Thyroid gland (tissue), 4 donors: ENCODE measurements at regions not wholly inside any gene's neighbourhood (a gene's known extent, or its start where the extent isn't known, plus 50 kb on each side); places are given as distances from the start of the nearest gene placed in this dataset.

Experiments
- DNase-seq, 2 donors: peaks; one replicate each; pipeline ENCODE4 v3.0.0-alpha.2; 2019
- H3K27ac ChIP-seq, 3 donors: fragments of 200-600 bp; sonication (generic); 1 replicate in 2 of 3; 2 replicates in 1 of 3; pipeline ENCODE4 v1.5.1; 2016 to 2019; ENCODE audit warnings: mild to moderate bottlenecking in 1 of 3, moderate library complexity in 1 of 3
- H3K27me3 ChIP-seq: fragments of 200-600 bp; sonication (generic); one replicate; pipeline ENCODE4 v1.5.1; 2019
- H3K36me3 ChIP-seq, 2 donors: fragments of 200-600 bp; sonication (generic); one replicate each; pipeline ENCODE4 v1.5.1; 2016 to 2019
- H3K4me1 ChIP-seq, 2 donors: fragments of 200-600 bp; sonication (generic); one replicate each; pipeline ENCODE4 v1.5.1; 2017 to 2019
- H3K4me3 ChIP-seq, 3 donors: fragments of 200-600 bp; sonication (generic); replicated peaks in 1 of 3; 1 replicate in 2 of 3; 2 replicates in 1 of 3; pipeline ENCODE4 v1.5.1; 2016; ENCODE audit warnings: mild to moderate bottlenecking in 1 of 3
- H3K9me3 ChIP-seq: fragments of 200-600 bp; sonication (generic); one replicate; pipeline ENCODE4 v1.5.1; 2017
- POLR2A ChIP-seq, 2 donors: fragments of 450-650 bp; IDR thresholded peaks; one replicate each; pipeline ENCODE4 v1.6.1; 2017; ENCODE audit warnings: antibody characterized with exemption in 2 of 2, mild to moderate bottlenecking in 2 of 2, moderate library complexity in 1 of 2
- WGBS, 2 donors: methylation state at CpG; one replicate each; pipeline ENCODE4 v1.1.5; 2017; 5-methylcytosine and 5-hydroxymethylcytosine counted together
- intact Hi-C: fragments of 100-400 bp; cut with DNase I; formaldehyde crosslinking; loops from one replicate; pipeline ENCODE4 v1.15.1; 2023
- TF ChIP-seq, protein P1 (sequence below), 6 experiments: fragments of 200-600 bp in 3 of 6; fragments of 450-650 bp in 3 of 6; sonication (generic) in 3 of 6; IDR thresholded peaks; one replicate each; pipeline ENCODE4 v1.5.1; 2016 to 2019; ENCODE audit warnings: antibody characterized with exemption in 6 of 6, mild to moderate bottlenecking in 2 of 6, inconsistent platforms in 1 of 6, moderate library complexity in 1 of 6

DNA sequence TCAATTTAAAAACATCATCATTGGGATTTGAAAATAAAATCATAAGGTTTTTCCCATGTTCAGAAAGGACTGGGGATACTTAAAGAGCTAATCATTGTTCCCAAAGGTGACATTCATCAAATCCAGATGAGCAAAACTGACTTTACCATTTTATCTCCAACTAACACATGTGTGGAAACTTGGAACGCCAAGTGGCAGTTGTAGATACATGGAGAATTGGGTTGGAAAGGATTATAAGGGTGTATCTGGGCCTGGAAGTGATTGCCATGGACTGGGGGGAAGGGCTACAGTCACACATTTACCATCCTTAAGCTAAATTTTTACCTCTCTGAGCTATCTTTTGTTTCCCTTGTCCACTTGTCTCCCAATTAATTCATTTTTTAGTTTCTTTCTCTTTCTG lies 203.4 kb downstream of the SLC39A8 start:
- no peaks in the 10 kb centered on the region for H3K36me3 ChIP-seq
- TF ChIP-seq POLR2A (IDR thresholded peaks at IDR 0.05), result no peak
- TF ChIP-seq, protein P1, sequence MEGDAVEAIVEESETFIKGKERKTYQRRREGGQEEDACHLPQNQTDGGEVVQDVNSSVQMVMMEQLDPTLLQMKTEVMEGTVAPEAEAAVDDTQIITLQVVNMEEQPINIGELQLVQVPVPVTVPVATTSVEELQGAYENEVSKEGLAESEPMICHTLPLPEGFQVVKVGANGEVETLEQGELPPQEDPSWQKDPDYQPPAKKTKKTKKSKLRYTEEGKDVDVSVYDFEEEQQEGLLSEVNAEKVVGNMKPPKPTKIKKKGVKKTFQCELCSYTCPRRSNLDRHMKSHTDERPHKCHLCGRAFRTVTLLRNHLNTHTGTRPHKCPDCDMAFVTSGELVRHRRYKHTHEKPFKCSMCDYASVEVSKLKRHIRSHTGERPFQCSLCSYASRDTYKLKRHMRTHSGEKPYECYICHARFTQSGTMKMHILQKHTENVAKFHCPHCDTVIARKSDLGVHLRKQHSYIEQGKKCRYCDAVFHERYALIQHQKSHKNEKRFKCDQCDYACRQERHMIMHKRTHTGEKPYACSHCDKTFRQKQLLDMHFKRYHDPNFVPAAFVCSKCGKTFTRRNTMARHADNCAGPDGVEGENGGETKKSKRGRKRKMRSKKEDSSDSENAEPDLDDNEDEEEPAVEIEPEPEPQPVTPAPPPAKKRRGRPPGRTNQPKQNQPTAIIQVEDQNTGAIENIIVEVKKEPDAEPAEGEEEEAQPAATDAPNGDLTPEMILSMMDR (IDR thresholded peaks at IDR 0.05), result no peak
- WGBS, 2 donors, result 86% methylated on average over 1 of the region's 1 CpG
- H3K4me1 ChIP-seq, result no peaks in the 10 kb centered on the region
- H3K4me3 ChIP-seq, result no peak overlapping the region
- intact Hi-C loops, result no loop called here
- no peaks in the 10 kb centered on the region for H3K9me3 ChIP-seq
- H3K27me3 ChIP-seq, result no peaks in the 10 kb centered on the region
- H3K27ac ChIP-seq, result no peak overlapping the region
- no peak for DNase-seq

DNA sequence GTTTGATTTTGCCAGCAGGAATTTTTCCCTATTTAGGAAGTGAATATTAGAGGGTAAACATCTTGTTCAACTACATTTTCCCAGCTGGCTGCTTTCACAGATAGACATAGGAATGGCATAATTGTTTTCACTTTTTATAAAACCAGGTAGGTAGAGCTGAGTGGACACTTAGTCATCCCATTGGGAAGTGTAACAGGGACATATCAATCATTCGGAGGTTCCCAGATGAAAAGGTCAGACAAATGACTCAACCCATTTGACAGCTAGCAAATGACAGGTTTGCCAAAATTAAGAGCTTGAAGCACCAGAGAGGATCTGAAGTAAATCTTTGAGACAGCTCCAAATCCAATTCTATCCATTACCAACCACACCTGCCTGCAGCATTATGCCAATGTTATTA lies 205.3 kb downstream of the SLC39A8 start:
- Histone ChIP-seq H3K27me3 (no peaks in the 10 kb centered on the region), H3K27ac (no peak overlapping the region), H3K4me3 (no peak overlapping the region), H3K4me1 (no peaks in the 10 kb centered on the region), H3K9me3 (no peaks in the 10 kb centered on the region), H3K36me3 (no peaks in the 10 kb centered on the region)
- WGBS, 2 donors, result 67 to 84% methylated on average over 1 of the region's 1 CpG
- no peak for DNase-seq
- intact Hi-C loops, result no loop called here
- TF ChIP-seq, protein P1 (IDR thresholded peaks at IDR 0.05), result no peak
- no peak for TF ChIP-seq POLR2A (IDR thresholded peaks at IDR 0.05)

DNA sequence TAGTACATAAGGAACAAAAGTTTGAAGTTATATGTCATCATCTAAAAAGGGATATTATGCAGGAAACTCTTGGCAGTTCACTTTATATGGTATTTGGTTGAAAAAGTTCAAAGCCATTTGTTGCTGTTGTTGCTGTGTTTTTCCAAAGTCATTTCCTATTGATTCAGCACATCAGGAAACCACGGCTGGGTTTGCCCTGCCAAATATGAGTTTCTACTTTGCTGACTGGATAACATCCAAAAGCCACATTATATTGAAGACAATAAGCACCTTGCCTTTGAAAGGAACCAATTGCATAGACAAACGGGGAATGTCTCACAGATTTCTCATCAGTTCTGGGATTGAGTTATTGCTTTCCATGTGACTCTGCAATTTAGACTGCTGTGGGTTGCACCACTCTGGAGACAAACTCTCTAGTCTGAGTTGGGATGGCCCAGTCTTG lies 206.1 kb downstream of the SLC39A8 start:
- Histone ChIP-seq H3K4me3 (no peak overlapping the region), H3K36me3 (no peaks in the 10 kb centered on the region), H3K27ac (no peak overlapping the region), H3K9me3 (no peaks in the 10 kb centered on the region), H3K4me1 (no peaks in the 10 kb centered on the region), H3K27me3 (no peaks in the 10 kb centered on the region)
- no peak for DNase-seq
- no peak for TF ChIP-seq POLR2A (IDR thresholded peaks at IDR 0.05)
- TF ChIP-seq, protein P1 (IDR thresholded peaks at IDR 0.05), result no peak
- intact Hi-C loops, result no loop called here
- WGBS, 2 donors, result 57 to 68% methylated on average over 2 of the region's 2 CpGs

DNA sequence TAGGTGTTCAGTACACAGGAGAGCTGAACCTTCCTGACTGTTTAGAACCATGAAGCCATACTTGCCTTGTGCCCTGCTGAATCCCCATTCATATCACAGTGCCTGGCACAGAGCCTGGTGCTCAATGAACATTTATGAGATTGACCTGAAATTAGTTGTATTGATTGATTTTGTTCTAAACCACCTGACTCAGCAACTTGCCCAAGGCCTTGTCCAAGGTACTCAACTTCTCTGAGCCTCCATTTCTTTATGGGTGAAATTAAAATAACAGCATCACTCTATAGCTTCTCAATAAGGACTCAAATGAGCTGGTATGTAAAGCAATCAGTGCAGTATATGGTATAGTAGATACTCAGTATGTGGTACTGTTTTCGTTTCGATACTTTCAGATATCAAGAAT lies 208.1 kb downstream of the SLC39A8 start:
- Histone ChIP-seq H3K4me1 (no peaks in the 10 kb centered on the region), H3K27me3 (no peaks in the 10 kb centered on the region), H3K9me3 (no peaks in the 10 kb centered on the region), H3K27ac (no peak overlapping the region), H3K36me3 (no peaks in the 10 kb centered on the region), H3K4me3 (no peak overlapping the region)
- TF ChIP-seq, protein P1 (IDR thresholded peaks at IDR 0.05), result no peak
- TF ChIP-seq POLR2A (IDR thresholded peaks at IDR 0.05), result no peak
- no peak for DNase-seq
- 94 to 99% methylated on average over 2 of the region's 2 CpGs for WGBS, 2 donors
- intact Hi-C loops, result no loop called here

DNA sequence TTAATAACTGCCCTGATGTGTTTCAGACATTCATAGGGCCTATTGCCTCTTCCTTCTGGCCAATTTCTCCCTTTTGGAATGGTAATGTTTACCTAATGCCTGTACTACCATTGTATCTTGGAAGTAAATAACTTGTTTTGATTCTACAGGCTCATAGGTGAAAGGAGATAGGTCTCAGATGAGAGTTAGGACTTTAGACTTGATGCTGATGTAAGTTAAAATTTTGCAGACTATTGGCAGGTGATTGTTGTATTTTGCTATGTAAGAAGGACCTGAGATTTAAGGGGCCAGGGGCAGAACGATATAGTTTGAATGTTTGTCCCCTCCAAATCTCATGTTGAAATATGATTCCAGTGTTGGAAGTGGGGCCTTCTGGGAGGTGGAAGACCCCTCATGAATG lies 215.5 kb downstream of the SLC39A8 start:
- Histone ChIP-seq H3K27ac (no peak overlapping the region), H3K27me3 (no peaks in the 10 kb centered on the region), H3K36me3 (no peaks in the 10 kb centered on the region), H3K4me3 (no peak overlapping the region), H3K4me1 (no peaks in the 10 kb centered on the region), H3K9me3 (no peaks in the 10 kb centered on the region)
- no peak for TF ChIP-seq POLR2A (IDR thresholded peaks at IDR 0.05)
- TF ChIP-seq, protein P1 (IDR thresholded peaks at IDR 0.05), result no peak
- no peak for DNase-seq
- 89 to 95% methylated on average over 1 of the region's 1 CpG for WGBS, 2 donors
- intact Hi-C loops, result no loop called here
